GM21717 (cell line): ENCODE measurements at regions not wholly inside any gene's neighbourhood (a gene's known extent, or its start where the extent isn't known, plus 50 kb on each side); places are given as distances from the start of the nearest gene placed in this dataset.
"Not testable (repeated sequence)": the region's sequence is repeated elsewhere in the genome, so short reads cannot be mapped to it uniquely, and the experiment has no call there.

ENCODE experiments used
- ATAC-seq: cut with Tn5 transposase; IDR thresholded peaks from one replicate; pipeline ENCODE4 v1.9.1; 2021; ENCODE audit warnings: mild to moderate bottlenecking, moderate library complexity; ENCODE audit not compliant: unreplicated experiment

GRCh38 chr2:11877764-11878163 lies 131.3 kb downstream of the LPIN1 start:
- no peak for ATAC-seq

DNA sequence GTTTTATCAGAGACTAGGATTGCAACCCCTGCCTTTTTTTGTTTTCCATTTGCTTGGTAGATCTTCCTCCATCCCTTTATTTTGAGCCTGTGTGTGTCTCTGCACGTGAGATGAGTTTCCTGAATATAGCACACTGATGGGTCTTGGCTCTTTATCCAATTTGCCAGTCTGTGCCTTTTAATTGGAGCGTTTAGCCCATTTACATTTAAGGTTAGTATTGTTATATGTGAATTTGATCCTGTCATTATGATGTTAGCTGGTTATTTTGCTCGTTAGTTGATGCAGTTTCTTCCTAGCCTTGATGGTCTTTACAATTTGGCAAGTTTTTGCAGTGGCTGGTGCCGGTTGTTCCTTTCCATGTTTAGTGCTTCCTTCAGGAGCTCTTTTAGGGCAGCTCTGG lies 138.8 kb downstream of the LPIN1 start:
- not testable (repeated sequence) for ATAC-seq

GRCh38 chr2:11886899-11887298 lies 140.5 kb downstream of the LPIN1 start:
- ATAC-seq: not testable (repeated sequence)

GRCh38 chr2:11889101-11889850 lies 142.8 kb downstream of the LPIN1 start:
- no peak for ATAC-seq

DNA sequence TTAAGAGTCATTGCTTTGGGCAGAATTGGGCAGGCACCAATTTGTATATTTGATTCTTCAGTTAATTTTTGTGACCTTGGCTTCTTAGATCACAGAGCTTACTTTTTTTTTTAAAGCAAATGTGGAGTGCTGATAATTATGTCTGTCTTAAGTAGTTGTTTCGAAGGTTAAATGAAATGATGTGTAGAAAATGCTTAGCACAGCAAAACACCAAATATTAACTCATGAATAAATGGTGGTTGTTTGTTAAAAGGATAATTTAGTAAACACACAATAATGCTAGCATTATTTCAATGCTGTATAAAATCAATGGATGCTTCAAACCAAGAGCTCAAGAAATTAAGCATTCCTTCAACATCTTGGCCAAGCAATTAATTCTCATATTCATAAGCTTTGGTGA lies 143.4 kb downstream of the LPIN1 start:
- ATAC-seq: no peak

DNA sequence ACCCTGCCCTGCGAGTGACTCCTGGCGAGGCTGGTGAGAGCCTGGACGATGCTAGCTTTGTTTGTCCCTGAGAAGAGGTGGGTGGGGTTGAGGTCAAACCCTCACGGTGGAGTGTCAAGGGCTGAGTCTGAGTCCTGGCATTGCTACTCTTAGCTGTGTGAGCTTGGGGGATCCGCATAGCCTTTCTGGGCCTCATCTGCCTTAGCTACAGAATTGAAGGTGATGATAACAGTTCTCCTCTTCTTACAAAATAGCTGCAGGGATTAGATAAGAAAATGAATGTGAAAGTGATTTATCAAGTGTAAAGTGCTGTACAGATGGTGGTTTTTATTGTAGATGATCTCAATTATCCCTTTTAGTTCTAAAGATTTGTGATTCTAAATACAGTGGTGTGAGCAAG lies 144.6 kb downstream of the LPIN1 start:
- no peak for ATAC-seq

DNA sequence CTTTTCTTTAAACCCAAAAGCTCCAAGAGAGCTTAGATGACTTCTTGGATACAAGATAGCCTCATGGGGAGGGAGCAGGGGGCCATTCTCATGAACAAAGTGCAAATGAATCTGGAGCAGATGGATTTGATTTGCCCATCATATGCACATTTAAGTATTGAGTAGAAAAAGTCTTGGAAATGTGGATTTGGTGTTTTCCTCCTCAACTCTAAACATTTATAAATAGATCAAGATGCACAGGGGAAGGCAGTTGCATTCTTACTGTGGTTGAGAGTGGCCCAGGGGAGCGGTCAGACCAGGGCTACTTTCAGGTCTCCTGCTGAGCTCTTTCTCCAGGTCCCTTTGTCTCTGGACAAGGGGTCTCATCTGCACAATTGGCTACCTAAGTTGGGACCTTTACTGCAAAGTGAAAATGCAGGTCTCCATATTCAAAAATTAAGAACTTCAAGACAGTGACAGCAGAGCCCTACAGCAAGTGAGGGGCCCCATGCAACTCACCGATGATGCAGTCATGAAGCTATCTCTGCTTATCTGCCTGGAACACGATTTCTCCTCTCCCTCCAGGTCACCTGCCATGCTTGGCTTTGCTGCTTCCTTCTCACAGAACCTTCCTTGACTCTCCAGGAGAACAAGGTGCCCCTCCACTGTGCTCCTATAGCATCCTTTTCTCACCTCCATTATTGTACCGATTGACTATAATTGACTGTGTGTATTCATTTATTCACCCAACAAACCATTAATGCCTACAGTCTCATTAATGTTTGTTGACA lies 145.4 kb downstream of the LPIN1 start:
- no peak for ATAC-seq

DNA sequence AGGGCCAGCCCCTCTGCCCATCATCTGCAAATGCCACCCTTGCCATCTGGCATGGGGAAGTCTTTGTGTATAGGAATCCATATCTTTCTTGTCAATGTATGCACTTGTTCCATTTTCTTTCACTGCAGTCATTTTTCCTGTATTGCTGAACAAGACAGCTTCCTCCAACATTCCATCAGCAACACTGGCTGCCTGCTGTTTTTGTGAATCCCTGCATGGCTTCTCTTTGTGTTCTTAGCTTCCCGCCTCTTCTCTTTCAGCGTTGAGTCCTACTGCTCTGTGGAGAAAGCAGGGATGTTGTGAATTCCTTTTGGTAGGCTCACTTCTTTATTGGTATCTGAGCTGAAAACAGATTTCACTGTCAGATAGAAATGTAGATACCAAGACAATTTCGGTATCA lies 150.0 kb downstream of the LPIN1 start:
- ATAC-seq: no peak

GRCh38 chr2:11898576-11898975 lies 152.1 kb downstream of the LPIN1 start:
- ATAC-seq: no peak

DNA sequence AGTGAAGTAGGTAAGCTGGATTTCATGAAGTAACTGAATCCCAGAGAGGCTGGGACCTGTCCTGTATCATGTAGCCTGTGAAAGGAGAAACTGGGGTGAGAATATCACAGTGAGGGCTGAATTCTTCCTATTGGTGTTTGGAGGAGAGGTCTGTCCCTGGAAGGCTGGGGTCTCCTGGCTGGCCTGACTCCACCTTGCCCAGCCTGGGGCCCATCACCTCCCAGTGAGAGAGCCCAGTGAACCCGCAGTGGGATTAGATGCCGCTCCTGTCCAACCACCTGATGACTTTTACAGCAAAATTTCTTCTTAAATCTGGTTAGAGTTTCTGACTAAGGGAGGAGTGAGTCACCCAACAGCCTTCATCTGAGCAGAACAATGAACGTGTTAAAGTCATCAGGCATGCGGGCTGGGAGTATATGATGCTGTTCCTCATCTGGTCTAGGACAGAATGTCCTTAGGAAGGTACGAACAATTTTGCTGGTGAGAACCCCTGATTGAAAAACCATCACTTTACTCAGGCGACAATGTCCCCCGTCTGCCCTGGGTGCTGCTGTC lies 152.9 kb downstream of the LPIN1 start:
- ATAC-seq: no peak

GRCh38 chr2:11900891-11901290 lies 154.5 kb downstream of the LPIN1 start:
- not testable (repeated sequence) for ATAC-seq

- ATAC-seq: no peak
These were observed 155.1 kb downstream of the LPIN1 start for GRCh38 chr2:11901351-11902069.

- ATAC-seq: no peak
These were observed 156.7 kb downstream of the LPIN1 start for GRCh38 chr2:11903085-11903606.

GRCh38 chr2:11904029-11904428 lies 157.6 kb downstream of the LPIN1 start:
- no peak for ATAC-seq

DNA sequence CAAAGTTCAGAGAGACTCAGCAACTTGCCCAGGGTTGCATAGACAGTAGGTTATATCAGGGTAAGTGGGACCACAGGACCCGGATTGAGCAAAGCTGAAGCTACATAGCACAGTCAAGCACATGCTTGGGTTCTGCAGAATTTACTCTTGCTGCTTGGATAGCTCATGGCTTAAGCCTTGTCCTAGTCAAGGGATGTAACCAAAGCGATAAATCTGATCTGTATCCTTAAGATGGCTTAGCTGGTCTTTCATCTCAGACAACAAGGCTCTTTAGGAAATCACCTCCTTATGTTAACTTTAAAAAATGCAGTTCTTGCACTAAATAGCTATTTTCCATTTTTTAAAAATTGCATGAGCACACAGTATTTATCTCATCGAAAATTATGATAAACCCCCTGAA lies 158.5 kb downstream of the LPIN1 start:
- ATAC-seq: no peak

GRCh38 chr2:11907190-11907589 lies 160.8 kb downstream of the LPIN1 start:
- ATAC-seq: no peak

- no peak for ATAC-seq
These were observed 164.5 kb downstream of the LPIN1 start for GRCh38 chr2:11910971-11911370.

DNA sequence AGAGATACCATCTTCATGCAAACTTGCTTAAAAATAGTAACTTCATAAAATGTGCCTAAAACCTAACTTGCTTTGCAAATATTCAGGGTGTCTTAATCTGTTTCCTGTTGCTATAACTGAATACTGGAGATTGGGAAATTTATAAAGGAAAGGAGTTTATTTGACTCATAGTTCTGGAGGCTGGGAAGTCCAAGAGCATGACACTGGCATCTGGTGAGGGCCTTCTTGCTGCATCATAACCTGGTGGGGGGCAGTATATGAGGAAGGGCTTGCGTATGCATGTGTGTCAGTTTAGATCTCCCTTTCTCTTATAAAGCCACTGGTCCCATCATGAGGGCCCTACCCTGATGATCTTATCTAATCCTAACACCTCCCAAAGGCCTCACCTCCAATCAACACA lies 166.5 kb downstream of the LPIN1 start:
- ATAC-seq: no peak

DNA sequence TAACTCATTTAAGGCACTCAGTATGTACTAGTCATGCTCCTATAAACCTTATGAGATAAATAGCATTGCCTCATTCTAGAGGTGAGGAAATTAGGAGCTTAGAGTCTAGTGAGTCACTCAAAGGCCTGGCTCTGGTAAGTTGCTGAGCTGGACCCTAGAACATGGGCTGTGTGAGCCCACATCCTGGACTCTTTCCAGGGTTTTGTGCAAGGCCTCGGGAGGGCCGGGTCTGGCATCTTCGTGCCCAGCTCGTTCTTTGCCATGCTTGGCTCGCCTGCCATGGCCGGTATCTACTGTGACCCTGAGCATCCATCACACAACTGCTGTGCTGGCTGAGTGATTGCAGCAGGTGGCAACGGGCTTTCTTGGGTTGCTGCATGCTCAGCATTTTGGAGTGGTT lies 168.0 kb downstream of the LPIN1 start:
- ATAC-seq: no peak

GRCh38 chr2:11915650-11916049 lies 169.2 kb downstream of the LPIN1 start:
- no peak for ATAC-seq

DNA sequence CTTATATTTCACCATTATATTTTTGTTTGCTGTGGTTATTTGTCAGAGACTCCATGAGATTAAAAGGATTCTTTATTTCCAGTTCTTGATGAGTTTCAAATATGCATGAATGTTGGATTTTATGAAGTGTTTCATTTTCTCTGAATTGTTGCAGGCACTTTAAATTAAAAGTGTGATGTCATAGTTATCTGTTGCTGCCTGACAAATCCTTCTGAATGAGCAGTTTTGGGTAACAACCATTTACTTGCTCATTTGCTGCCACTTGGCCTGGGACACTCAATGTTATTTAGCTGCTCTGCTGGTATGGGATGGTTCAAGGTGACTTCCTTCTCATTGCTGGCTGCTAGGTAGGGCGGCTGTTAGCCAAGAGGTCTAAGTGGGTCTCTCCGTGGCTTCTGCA lies 173.5 kb downstream of the LPIN1 start:
- no peak for ATAC-seq
